OCI-LY1 (cell line): ENCODE measurements at regions not wholly inside any gene's neighbourhood (a gene's known extent, or its start where the extent isn't known, plus 50 kb on each side); places are given as distances from the start of the nearest gene placed in this dataset.

Experiments used
- EZH2 ChIP-seq: fragments of 200-600 bp; sonication (generic), shearing (Covaris generic); IDR thresholded peaks from 2 replicates; pipeline ENCODE4 v1.8.0; 2017; ENCODE audit warnings: borderline replicate concordance, mixed run types, mild to moderate bottlenecking, antibody characterized with exemption, low read length, moderate library complexity, mixed read lengths
- TF ChIP-seq, protein P1 (sequence below): fragments of 200-600 bp; sonication (generic), shearing (Covaris generic); IDR thresholded peaks from 2 replicates; pipeline ENCODE4 v1.5.1; 2017; ENCODE audit warnings: mild to moderate bottlenecking, antibody characterized with exemption, low read length, moderate library complexity, mixed read lengths

DNA sequence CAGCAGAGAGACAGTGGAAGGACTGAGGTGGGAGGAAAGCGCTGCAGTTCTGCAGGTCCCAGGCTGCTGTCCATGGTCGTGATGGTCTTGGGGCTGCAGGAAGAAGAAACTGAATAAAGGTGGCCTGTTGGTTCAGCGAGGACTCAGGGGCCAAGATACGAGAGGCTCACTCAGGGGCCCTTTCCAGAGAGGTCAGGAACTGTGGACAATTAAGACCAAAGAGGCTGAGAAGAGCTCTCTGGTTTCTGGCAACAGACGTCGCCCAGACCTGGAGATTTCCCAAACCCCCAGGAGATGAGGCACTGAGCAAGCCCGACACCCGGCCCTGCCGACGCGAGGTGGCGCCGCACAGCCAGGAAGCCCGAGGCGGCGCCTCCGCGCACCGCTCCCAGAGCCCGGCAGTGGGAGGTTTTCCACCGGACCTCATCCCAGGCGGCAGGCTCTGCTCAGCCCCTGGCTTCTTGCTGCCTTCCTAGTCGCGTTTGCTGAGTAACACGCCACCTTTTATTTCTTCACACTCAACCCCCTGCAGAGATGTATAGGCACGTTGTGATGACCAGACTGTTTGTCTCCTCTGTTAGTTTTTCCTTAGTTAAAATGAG lies 56.4 kb upstream of the ARRDC4 start:
- TF ChIP-seq, protein P1, sequence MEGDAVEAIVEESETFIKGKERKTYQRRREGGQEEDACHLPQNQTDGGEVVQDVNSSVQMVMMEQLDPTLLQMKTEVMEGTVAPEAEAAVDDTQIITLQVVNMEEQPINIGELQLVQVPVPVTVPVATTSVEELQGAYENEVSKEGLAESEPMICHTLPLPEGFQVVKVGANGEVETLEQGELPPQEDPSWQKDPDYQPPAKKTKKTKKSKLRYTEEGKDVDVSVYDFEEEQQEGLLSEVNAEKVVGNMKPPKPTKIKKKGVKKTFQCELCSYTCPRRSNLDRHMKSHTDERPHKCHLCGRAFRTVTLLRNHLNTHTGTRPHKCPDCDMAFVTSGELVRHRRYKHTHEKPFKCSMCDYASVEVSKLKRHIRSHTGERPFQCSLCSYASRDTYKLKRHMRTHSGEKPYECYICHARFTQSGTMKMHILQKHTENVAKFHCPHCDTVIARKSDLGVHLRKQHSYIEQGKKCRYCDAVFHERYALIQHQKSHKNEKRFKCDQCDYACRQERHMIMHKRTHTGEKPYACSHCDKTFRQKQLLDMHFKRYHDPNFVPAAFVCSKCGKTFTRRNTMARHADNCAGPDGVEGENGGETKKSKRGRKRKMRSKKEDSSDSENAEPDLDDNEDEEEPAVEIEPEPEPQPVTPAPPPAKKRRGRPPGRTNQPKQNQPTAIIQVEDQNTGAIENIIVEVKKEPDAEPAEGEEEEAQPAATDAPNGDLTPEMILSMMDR, result peak; percentile 55
- TF ChIP-seq EZH2, result no peak
